GM12878 (cell line): ENCODE measurements at regions not wholly inside any gene's neighbourhood (a gene's known extent, or its start where the extent isn't known, plus 50 kb on each side); places are given as distances from the start of the nearest gene placed in this dataset.

Experiments
- ATAC-seq: fragments of 200-7000 bp; cut with Tn5 transposase; 3 replicates; pipeline ENCODE4 v1.9.1; 2020; ENCODE audit warnings: mild to moderate bottlenecking, moderate library complexity
- BruUV-seq: library from RNA; stranded (reverse); fragments of 400-500 nt; replicated peaks from 2 replicates; lab custom pipeline; 2021; lab: Mats Ljungman, UMichigan
- CTCF ChIA-PET: fragments of 300-600 bp; sonication (Branson Sonifier 250); formaldehyde crosslinking; extraction: SDS; loops from one replicate; lab custom pipeline; 2021; ENCODE audit warnings: inconsistent platforms; lab: Yijun Ruan, JAX
- POLR2A ChIA-PET: fragments of 350-600 bp; formaldehyde crosslinking; extraction: SDS; loops from one replicate; lab custom pipeline; 2021; ENCODE audit warnings: inconsistent platforms; lab: Charles Lee
- RAD21 ChIA-PET: fragments of 300-600 bp; sonication (Branson Sonifier 250); formaldehyde crosslinking; loops from one replicate; lab custom pipeline; 2023; ENCODE audit warnings: antibody characterized with exemption; ENCODE audit not compliant: unreplicated experiment; lab: Charles Lee
- SMC1A ChIA-PET: fragments of 300-600 bp; sonication (Branson Sonifier 250); formaldehyde crosslinking; loops from one replicate; lab custom pipeline; 2023; ENCODE audit not compliant: unreplicated experiment, uncharacterized antibody; lab: Charles Lee
- DNase-seq: peaks from one replicate; pipeline ENCODE4 v3.0.0-alpha.2; 2011; ENCODE audit warnings: low read depth, low spot score
- FAIRE-seq: peaks from 3 replicates; lab custom pipeline; 2011; peaks lifted over from hg19 to GRCh38; lab: Jason Lieb, UNC
- H2AFZ ChIP-seq: 2 replicates; pipeline ENCODE4 v1.6.0; 2011; ENCODE audit warnings: low read depth, low read length, control low read depth; ENCODE audit not compliant: control insufficient read depth
- H3K27ac ChIP-seq: 2 replicates; pipeline ENCODE4 v1.5.1; 2011; ENCODE audit warnings: control low read depth; ENCODE audit not compliant: control insufficient read depth, insufficient read depth
- H3K27me3 ChIP-seq, 2 experiments: replicated peaks in 1 of 2; 2 replicates each; pipeline versions ENCODE4 v1.6.0 to v1.6.1; 2011; ENCODE audit warnings: low read length in 1 of 2; ENCODE audit not compliant: control insufficient read depth in 2 of 2, insufficient read depth in 2 of 2
- H3K36me3 ChIP-seq, 2 experiments: 2 replicates each; pipeline ENCODE4 v1.5.1; 2011; ENCODE audit warnings: low read length in 1 of 2; ENCODE audit not compliant: control insufficient read depth in 2 of 2, insufficient read depth in 2 of 2
- H3K4me1 ChIP-seq: 2 replicates; pipeline ENCODE4 v1.6.1; 2011; ENCODE audit warnings: mild to moderate bottlenecking, low read length, moderate library complexity, mixed read lengths; ENCODE audit not compliant: control insufficient read depth, insufficient read depth
- H3K4me2 ChIP-seq: 2 replicates; pipeline ENCODE4 v1.6.0; 2011; ENCODE audit warnings: control low read depth; ENCODE audit not compliant: control insufficient read depth, insufficient read depth
- H3K4me3 ChIP-seq: fragments of 200-600 bp; sonication (generic); 2 replicates; pipeline ENCODE4 v1.5.1; 2016
- H3K79me2 ChIP-seq: 2 replicates; pipeline ENCODE4 v1.6.0; 2011; ENCODE audit warnings: low read length; ENCODE audit not compliant: control insufficient read depth, insufficient read depth
- H3K9ac ChIP-seq: 2 replicates; pipeline ENCODE4 v1.8.0; 2011; ENCODE audit warnings: low read length, control low read depth, mixed read lengths; ENCODE audit not compliant: control insufficient read depth, insufficient read depth
- H3K9me3 ChIP-seq: replicated peaks from 3 replicates; pipeline ENCODE4 v1.5.1; 2011; ENCODE audit warnings: mild to moderate bottlenecking, low read length; ENCODE audit not compliant: control insufficient read depth, insufficient read depth
- H4K20me1 ChIP-seq: 2 replicates; pipeline ENCODE4 v1.6.0; 2011; ENCODE audit not compliant: control insufficient read depth, insufficient read depth
- BACH1 ChIP-seq: fragments of 450-650 bp; IDR thresholded peaks from 2 replicates; pipeline ENCODE4 v1.6.1; 2017; ENCODE audit warnings: mild to moderate bottlenecking, borderline replicate concordance
- JUNB ChIP-seq: IDR thresholded peaks from 2 replicates; pipeline ENCODE4 v1.6.1; 2016; ENCODE audit warnings: antibody characterized with exemption, mild to moderate bottlenecking
- KLF5 ChIP-seq: fragments of 450-650 bp; IDR thresholded peaks from 2 replicates; pipeline ENCODE4 v1.6.1; 2014; ENCODE audit warnings: mild to moderate bottlenecking; ENCODE audit not compliant: partially characterized antibody
- PRDM15 ChIP-seq: fragments of 450-650 bp; formaldehyde crosslinking; IDR thresholded peaks from 2 replicates; pipeline ENCODE4 v1.4.0; 2020; ENCODE audit warnings: mild to moderate bottlenecking, moderate library complexity
- SIN3A ChIP-seq: IDR thresholded peaks from 2 replicates; pipeline ENCODE4 v1.6.1; 2012; ENCODE audit warnings: low read depth, low read length, improper control_type of control experiment
- SIX5 ChIP-seq: IDR thresholded peaks from 2 replicates; pipeline ENCODE4 v1.6.1; 2011; ENCODE audit warnings: mild to moderate bottlenecking, low read depth, low read length, moderate library complexity; ENCODE audit not compliant: severe bottlenecking
- TBL1XR1 ChIP-seq: IDR thresholded peaks from 2 replicates; pipeline ENCODE4 v1.6.1; 2012; ENCODE audit warnings: low read depth, low read length, improper control_type of control experiment
- TCF3 ChIP-seq: IDR thresholded peaks from 2 replicates; pipeline ENCODE4 v1.6.1; 2012; ENCODE audit warnings: low read depth, mild to moderate bottlenecking, low read length, borderline replicate concordance; ENCODE audit not compliant: insufficient read depth
- ZNF207 ChIP-seq: fragments of 450-650 bp; IDR thresholded peaks from 2 replicates; pipeline ENCODE4 v1.6.1; 2014; ENCODE audit warnings: antibody characterized with exemption, mild to moderate bottlenecking, borderline replicate concordance
- ZNF274 ChIP-seq: IDR thresholded peaks from one replicate; pipeline ENCODE4 v1.8.0; 2011; ENCODE audit not compliant: insufficient read length, insufficient read depth
- WGBS: methylation state at CpG from one replicate; pipeline ENCODE4 v1.1.6; 2016; ENCODE audit warnings: low lambda C conversion rate; ENCODE audit not compliant: insufficient replicate concordance, insufficient coverage; ENCODE audit errors: missing lambda C conversion rate; 5-methylcytosine and 5-hydroxymethylcytosine counted together
- in situ Hi-C: fragments of 300-500 bp; cut with MboI; formaldehyde crosslinking; loops from 9 replicates; pipeline ENCODE4 v1.14.3; 2018; ENCODE audit warnings: mixed read lengths
- intact Hi-C: fragments of 100-400 bp; cut with micrococcal nuclease; formaldehyde crosslinking; loops from one replicate; pipeline ENCODE4 v1.14.2; 2022; ENCODE audit not compliant: unreplicated experiment
- TF ChIP-seq, protein P1 (sequence below): IDR thresholded peaks from 2 replicates; pipeline ENCODE4 v1.6.1; 2011; ENCODE audit warnings: mild to moderate bottlenecking, low read depth, low read length, moderate library complexity; ENCODE audit not compliant: insufficient replicate concordance

DNA sequence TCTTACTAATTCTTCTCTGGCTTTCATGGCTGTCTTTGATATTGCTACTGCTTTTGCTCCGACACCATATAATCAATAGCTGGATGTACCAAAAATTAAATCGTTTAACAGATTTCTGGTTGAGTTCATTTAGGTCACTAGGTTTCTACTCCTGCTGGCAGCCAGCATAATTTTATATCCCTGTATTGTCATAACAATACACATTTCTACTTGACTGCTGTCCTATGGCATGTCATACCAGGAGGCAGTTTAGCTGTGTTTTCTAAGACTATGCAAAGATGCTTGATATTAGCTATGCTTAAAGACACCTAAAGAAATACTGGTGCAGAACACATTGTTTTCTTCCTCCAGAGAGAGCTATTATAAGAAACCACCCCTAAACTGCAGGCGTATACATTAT, 337.2 kb upstream of the CDH6 start:
- Histone ChIP-seq H3K27ac (no peak overlapping the region), H3K36me3 (no peaks in the 10 kb centered on the region), H3K9ac (no peak overlapping the region), H2AFZ (no peak overlapping the region), H3K4me3 (no peak overlapping the region), H3K4me1 (no peaks in the 10 kb centered on the region), H4K20me1 (no peaks in the 10 kb centered on the region), H3K27me3 (no peaks in the 10 kb centered on the region), H3K9me3 (no peaks in the 10 kb centered on the region), H3K4me2 (no peak overlapping the region), H3K79me2 (no peaks in the 10 kb centered on the region)
- POLR2A ChIA-PET: no interaction called here
- RAD21 ChIA-PET: interaction anchor here (0.7 kb wide), 1 partner anchor 15 kb away, joined by 3 read pairs; no protein-coding TSS in a partner anchor
- FAIRE-seq: no peak
- SMC1A ChIA-PET: no interaction called here
- CTCF ChIA-PET: no interaction called here
- in situ Hi-C loops: no loop called here
- intact Hi-C loops: no loop called here
- no peak for DNase-seq
- no TSS peak for BruUV-seq
- no peak for ATAC-seq
- 22% methylated on average over 3 of the region's 3 CpGs for WGBS
- TF ChIP-seq TCF3: no peak
- TF ChIP-seq, protein P1, sequence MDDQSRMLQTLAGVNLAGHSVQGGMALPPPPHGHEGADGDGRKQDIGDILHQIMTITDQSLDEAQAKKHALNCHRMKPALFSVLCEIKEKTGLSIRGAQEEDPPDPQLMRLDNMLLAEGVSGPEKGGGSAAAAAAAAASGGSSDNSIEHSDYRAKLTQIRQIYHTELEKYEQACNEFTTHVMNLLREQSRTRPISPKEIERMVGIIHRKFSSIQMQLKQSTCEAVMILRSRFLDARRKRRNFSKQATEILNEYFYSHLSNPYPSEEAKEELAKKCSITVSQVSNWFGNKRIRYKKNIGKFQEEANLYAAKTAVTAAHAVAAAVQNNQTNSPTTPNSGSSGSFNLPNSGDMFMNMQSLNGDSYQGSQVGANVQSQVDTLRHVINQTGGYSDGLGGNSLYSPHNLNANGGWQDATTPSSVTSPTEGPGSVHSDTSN: no peak
- TF ChIP-seq JUNB: no peak
- no peak for TF ChIP-seq SIN3A
- TF ChIP-seq KLF5: no peak
- TF ChIP-seq BACH1: no peak
- no peak for TF ChIP-seq SIX5
- TF ChIP-seq TBL1XR1: no peak
- no peak for TF ChIP-seq ZNF274
- TF ChIP-seq ZNF207: no peak
- TF ChIP-seq PRDM15 (CRISPR knock-in tag): no peak
